ENCODE measurements at regions not wholly inside any gene's neighbourhood (a gene's known extent, or its start where the extent isn't known, plus 50 kb on each side); places are given as distances from the start of the nearest gene placed in this dataset.

GRCh38 chr12:41743835-41744234 is 400.8 kb downstream of the GXYLT1 start:
- no peak for TF ChIP-seq ZNF514 (tag by site-specific recombination; IDR thresholded peaks at IDR 0.05)
- no peak for TF ChIP-seq ZNF175 (tag by site-specific recombination; IDR thresholded peaks at IDR 0.05)

Measured in HEK293 (cell line).